ENCODE measurements at regions not wholly inside any gene's neighbourhood (a gene's known extent, or its start where the extent isn't known, plus 50 kb on each side); places are given as distances from the start of the nearest gene placed in this dataset.

DNA sequence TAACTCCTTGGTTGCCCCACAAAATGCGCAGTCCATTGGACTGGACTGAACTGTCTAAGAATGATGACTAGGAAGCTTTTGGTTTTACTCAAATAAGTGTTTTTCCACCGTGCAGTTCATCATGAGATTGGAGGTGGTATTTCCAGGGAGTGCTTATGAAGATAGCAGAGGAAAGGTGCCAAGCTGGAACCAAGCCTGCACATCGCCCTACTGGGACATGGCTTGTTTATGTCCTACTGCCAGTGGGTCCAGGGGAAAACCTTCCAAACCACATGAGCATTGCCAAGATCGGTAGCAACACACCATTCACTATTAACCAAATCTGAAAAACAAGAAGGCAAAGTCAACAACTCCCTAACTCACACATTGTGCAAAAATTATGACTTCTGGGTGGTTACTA lies 54.7 kb upstream of the DSCAM start:
- DNase-seq (ENCODE audit: low read depth, low spot score) = no peak

DNA sequence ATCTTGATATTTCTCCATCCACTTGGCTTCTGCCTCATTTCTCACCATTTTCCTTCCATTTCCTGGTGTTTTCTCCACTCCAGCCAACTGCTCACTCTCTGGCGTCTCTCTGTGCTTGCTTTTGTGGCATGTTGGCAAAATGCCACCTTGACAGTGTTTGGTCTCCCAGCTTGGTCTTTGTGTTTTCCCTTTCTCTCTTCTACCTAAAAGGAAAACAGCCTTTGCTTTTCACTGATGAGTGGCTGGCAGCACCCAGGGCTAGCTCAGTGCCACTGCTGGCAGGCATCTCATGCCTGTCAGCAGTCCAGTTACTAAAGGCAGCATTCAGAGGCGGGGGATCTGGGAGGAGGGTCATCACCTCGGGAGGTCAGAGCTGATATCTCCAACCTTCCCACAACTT lies 55.3 kb upstream of the DSCAM start:
- DNase-seq (ENCODE audit: low read depth, low spot score) = no peak

DNA sequence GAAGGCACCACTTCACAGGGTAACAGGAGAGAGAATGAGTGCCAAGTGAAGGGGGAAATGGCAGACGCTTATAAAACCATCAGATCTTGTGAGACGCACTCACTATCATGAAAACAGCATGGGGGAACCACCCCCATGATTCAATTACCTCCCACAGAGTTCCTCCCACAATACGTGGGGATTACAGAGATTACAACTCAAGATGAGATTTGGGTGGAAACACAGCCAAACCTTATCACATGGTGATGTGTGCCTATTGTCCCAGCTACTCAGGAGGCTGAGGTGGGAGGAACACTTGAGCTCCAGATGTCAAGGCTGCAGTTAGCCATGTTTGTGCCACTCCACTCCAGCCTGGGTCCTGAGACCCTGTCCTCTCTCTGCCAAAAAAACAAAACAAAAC lies 56.0 kb upstream of the DSCAM start:
- DNase-seq (ENCODE audit: low read depth, low spot score) = no peak

DNA sequence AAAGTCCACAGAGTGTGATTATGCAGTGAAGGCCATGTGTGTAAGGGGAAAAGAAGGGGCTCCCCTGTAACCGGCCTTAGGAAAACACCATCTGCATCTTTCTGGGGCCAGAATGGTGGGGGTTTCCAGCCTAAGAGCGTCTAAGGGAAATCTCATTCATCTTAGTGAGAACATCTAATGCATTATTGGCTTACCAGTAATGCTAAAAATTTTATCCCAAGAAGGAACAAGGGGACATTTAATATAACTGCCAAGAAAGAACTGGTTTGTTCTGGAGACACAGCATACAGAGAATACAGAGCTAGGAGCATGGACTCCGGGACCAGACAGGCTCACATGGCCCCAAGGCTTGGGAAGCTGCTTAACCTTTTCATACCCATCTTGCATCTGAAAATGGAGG lies 58.3 kb upstream of the DSCAM start:
- no peak for DNase-seq (ENCODE audit: low read depth, low spot score)

DNA sequence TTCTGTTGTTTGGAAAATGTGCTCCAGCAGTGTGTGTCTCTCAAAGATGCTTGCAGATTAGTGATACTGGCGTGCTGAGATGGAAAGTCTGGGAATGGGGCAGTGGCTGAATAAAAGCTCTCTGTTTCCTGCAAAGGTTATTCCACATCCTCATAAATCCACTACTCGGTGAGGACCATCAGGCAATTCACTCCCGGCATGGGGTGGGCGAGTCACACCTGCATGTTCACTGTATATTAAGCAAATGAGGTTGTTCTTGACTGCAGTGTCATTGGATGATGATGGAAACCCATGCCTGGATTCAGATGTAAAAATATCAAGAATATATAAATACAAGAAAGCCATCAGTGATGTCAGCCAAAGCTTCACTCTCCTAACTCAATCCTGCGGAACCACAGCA lies 65.4 kb upstream of the DSCAM start:
- DNase-seq (ENCODE audit: low read depth, low spot score) = no peak

DNA sequence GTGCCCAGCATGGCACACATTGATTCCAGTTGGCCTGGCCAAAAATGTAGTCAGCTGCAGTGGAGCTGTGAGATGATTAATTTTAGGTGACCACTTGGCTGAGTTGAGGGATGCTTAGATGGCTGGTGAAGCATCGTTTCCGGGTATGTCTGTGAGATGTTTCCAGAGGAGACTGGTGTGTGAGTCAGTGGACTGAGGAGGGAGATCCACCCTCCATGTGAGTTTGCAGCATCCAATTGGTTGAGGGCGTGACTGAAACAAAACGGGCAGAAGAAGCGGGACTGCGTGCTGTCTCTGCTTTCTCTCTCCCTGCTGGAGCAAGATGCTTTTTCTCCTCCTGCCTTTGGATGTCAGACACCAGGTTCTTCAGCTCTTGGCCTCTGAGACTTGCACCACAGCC lies 68.2 kb upstream of the DSCAM start:
- DNase-seq (ENCODE audit: low read depth, low spot score) = no peak

DNA sequence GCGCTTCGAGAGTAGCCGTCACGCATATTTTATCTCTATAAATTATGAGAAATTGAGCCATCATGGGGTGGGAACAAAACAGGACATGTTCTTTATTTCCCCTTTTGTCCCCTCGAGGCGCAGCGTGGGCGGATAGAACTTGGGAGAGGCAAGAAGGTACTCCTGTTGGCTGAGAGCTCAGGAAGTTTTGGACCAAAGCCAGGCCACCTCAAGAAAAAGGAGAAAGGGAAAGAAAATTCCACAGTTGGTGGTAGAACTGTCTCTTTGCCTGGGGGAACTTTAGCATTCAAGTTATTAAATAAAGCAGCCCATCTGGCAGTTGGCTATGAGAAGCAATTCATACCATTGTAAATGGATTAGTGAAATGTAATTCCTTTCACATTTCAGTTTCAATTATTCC lies 76.4 kb upstream of the DSCAM start:
- no peak for DNase-seq (ENCODE audit: low read depth, low spot score)

DNA sequence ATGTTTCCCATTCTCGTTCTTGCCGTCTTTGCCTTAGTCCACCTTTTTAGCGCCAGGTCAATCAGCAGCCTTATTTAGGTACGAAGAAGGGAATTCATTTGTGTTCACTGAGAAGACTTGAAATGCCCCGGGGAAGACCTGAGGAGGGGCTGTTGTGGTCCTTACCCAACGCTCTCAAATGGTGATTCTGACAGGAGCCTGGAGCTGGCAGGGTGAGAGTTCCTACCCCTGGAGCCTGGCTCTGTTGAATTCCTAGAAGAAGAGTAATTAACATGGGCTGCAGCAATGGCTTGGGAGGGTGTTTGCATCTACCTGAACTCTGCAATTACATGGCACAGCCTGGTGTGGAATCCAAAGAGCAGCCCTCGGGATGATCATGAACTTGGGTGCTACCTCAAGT lies 76.9 kb upstream of the DSCAM start:
- no peak for DNase-seq (ENCODE audit: low read depth, low spot score)

DNA sequence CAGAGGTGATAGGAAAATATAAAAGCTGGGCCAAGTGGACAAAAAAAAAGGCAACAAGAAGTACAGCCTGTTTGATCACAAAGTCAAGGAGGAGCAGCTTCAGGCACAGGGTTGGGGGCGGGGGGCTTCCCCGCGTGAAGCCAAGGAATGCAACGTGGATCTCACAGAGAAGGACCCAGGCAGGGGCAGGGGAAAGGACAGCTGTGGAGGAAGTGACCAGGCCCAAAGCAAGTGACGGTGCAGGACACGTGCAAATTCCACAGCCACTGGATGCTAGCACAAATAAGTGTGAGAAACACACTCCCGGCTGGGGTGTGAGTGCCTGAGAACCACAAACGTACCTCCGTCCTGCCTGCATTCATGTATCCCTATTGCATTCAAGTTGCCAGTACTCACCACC lies 77.7 kb upstream of the DSCAM start:
- no peak for DNase-seq (ENCODE audit: low read depth, low spot score)

DNA sequence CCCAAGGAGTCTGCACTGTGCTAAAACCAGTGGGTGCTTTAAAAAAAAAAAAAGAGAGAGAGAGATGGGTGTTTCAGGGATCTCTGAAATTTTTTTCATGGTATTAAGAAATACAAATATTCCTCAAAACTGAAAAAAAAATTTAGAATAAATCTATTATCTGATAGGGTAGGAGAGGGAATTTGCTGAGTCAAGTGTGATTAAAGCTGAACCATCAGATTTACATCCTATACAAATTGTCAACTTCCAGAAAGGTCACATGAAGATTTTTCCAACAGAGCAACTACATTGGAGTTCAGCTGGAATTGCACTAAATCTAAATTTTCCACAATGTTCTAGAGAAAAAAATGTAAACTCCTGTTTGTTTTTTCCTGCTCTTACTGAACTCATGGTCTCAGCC lies 79.3 kb upstream of the DSCAM start:
- no peak for DNase-seq (ENCODE audit: low read depth, low spot score)

DNA sequence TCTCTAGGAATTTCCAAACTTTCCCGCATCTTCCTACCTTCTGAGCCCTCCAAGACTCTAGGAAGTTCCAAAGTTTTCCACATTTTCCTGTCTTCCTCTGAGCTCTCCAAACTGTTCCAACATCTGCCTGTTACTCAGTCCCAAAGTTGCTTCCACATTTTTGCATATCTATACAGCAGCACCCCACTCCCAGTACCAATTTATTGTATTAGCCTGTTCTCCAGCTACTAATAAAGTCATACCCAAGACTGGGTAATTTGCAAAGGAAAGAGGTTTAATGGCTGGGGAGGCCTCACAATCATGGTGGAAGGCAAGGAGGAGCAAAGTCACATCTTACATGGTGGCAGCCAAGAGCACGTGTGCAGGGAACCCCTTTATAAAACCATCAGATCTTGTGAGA lies 82.9 kb upstream of the DSCAM start:
- no peak for DNase-seq (ENCODE audit: low read depth, low spot score)

DNA sequence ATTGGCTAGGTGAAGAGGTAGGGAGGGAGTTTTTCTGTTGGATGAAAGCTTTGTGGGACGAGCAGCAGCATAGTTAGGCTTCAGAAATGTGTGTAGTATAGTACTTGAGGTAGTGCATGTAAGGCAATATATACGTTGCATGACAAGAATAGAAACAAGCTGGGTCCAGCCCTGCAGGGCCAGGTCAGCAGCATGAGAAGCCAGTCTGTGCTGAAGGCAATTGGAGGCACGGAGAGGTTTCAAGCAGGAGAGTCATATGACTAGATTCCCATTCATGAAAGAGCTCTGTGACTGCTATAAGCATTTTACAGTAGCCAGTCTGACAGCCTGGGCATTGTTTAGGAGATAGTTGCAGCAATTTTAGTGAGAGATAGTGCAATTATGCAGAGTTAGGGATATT lies 84.2 kb upstream of the DSCAM start:
- no peak for DNase-seq (ENCODE audit: low read depth, low spot score)

DNA sequence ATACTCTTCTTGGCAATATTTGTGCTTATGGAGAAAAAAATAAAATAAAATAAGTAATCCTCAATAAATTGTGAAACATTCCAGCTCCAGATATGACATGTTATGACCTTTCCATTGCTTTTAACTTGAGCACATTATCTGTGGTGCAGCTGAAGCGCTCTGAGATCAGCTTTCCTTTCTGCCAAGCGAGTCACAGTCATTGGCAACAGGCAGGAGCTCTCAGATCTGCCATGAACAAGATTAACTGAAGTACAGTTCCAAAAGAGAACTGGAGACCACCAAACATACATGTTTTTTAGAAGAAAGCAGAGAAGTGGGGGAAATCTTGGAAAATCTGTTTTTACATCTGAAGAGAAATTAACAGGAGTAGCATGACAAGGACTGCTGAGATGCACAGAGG lies 89.2 kb upstream of the DSCAM start:
- no peak for DNase-seq (ENCODE audit: low read depth, low spot score)

DNA sequence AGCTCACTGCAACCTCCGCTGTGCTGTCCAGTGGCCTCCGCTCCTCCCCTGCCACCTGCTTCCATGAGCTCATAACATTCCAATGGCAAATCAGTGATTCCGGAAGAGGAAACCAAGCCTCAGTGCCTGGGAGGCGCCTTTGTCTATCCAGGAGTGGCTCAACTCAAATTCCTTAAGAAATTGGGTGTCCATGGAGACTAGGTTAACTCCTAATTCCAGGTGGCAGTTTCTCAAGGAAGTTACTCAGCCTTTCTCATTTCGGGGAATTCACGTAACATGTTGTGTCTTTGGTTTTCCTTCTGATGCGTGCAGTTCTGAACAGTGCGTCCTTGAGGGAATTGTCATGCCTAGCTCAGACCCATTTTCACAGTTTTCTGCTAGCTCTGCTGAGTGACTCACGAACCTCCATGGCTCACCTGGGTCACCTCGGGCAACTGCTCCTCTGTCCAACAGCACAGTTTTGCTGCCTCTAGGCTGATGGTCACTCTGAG lies 89.9 kb upstream of the DSCAM start:
- DNase-seq (ENCODE audit: low read depth, low spot score) = no peak

DNA sequence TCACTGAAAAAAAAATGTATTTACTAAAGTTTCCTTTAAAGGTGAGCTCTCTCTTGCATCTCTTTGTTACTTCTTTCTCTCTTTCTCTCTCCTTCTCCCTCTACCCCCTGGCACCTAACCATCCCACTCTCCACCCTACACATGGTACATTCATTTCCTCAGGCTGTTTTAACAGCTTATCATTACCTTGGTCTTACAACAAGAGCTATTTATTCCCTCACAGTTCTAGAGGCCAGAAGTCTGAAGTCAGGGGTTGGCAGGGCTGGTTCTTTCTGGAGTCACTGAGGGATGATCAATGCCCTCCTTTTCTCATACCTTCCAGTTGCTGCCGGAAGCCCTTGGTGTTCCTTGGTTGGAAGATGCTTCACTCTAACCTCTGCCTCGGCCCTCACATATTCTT lies 91.1 kb upstream of the DSCAM start:
- DNase-seq (ENCODE audit: low read depth, low spot score) = no peak

DNA sequence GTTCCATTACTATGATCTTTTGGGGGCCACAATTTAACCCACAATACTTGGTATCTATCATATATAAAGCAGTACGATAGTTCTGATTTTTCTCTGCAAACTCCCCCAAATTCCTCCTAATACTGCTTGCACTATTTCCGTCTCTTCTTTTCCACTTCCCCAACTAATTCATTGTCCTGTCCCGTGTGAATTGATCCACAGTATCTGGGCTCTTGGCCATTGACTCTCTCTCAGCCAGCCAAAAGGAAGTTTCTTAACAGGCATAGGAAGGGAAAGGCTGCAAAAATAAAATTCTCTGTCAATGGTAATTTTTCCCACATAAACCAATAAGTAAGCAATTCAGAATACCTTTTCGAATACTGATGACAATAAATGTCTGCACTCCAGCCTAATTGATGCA lies 91.7 kb upstream of the DSCAM start:
- DNase-seq (ENCODE audit: low read depth, low spot score) = no peak

DNA sequence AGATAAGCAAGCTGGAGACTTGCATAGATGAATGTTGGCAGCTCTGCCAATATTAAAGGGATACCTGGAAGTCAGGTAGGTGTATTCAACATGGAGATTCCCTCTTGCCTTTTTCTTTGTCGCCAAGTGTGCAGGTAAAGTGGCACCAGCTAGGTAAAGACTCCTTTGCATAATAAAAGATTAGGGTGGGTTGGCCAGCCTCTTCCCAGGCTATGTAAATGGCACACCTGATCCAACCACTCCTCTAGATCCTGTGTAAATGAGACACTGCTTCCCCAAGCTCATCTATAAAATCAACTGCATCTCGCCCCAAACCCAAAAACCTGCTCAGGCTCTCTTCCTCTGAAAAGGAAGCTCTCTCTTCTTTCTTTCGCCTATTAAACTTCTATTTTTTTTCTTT lies 100.8 kb upstream of the DSCAM start:
- no peak for DNase-seq (ENCODE audit: low read depth, low spot score)

DNA sequence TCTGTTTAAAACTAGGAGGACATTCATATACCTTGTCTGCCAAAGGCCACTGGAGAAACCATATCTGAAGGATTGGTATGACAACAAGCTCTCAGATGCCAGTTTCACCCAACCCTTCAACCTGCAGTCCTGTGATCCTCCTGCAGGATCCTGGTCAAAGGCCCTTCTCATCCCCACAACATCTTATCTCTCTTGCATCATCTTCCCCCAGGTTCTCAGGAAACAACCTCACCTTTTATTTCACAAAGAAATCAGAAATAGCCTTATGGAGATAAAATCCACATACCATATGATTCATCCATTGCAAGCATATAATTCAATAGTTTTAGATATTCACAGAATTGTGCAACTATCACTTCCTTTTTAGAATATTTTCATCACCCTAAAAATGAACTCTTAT lies 104.0 kb upstream of the DSCAM start:
- no peak for DNase-seq (ENCODE audit: low read depth, low spot score)

DNA sequence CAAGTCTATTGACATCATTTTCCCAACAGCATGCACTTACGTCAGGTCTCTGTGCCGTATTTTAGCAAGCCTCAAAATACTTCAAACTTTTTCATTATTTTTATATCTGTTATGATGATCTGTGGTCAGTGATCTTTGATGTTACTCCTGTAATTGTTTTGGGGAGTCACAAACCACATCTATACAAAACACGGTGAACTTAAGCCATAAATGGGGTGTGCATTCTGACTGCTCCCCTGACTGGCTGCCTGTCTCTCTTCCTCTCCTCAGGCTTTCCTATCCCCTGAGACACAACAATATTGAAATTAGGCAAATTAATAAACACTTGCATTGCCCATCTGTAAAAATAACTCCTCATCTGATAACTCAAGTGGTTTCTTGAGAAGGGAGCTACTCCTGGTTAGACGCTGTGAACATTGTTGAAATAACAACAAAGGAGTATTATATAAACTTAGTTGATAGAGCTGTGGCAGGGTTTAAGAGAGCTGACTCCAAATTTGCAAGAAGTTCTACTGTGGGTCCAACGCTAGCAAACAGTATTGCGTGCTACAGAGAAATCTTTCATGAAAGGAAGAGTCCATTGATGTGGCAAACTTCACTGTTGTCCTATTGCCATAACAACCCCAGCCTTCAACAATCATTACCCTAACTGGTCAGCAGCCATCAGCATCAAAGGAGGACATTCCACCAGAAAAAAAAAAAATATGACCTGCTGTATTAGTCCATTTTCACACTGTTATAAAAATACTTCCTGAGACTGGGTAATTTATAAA lies 105.8 kb upstream of the DSCAM start:
- no peak for DNase-seq (ENCODE audit: low read depth, low spot score)

DNA sequence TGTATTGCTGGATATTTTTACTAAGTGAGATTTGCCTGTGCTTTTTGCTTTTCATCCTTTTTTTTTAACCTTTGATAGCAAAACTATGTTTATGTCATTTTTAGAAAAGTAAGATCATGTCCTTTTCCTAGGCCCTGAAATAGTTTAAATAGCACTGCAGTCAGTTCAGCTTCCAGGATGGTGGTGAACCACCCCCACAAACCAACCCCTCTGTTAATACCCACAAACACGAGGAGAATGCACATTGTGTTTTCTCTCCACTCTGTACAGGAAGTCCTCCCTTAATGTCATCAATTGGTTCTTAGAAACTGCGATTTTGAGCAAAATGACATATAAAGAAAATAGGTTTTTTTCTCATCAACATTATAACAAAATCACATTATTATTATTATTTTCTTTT lies 117.7 kb upstream of the DSCAM start:
- no peak for DNase-seq (ENCODE audit: low read depth, low spot score)

DNA sequence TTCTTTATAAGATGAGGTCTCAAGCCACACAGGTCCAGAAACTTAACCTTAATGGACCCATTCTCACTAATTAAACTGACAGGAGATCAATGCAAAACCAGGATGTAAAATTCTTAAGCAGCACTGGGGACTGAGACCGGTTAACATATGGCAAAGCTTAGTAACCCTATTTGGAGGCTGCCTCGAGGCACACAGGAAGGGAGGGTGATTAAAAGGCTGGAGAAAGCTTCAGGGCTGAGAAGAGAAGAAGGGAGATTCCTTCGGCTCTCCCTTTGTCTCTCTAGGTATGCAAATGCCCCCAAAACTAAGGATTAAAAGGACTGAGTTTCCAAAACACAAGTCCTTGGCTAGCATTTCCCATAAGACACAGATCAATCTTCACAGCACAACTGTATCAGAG lies 120.8 kb upstream of the DSCAM start:
- no peak for DNase-seq (ENCODE audit: low read depth, low spot score)

DNA sequence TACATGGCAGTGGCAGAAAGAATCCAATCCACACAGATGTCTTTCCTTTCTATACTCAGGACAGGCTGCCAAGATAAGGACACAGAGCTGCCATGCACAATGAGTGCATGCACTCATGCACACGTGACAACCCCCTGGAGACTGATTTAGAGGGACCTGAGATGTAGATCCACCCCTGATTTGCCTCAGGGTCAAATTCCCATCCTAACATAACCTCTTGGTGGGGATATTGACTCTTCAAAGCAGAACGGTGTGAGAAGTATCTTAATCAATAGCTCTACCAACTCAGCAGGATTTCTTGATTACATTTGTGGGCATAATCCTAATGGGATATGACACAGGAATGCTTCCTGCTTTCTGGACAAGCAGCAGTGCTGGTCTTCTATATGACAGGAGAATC lies 125.2 kb upstream of the DSCAM start:
- DNase-seq (ENCODE audit: low read depth, low spot score) = no peak

DNA sequence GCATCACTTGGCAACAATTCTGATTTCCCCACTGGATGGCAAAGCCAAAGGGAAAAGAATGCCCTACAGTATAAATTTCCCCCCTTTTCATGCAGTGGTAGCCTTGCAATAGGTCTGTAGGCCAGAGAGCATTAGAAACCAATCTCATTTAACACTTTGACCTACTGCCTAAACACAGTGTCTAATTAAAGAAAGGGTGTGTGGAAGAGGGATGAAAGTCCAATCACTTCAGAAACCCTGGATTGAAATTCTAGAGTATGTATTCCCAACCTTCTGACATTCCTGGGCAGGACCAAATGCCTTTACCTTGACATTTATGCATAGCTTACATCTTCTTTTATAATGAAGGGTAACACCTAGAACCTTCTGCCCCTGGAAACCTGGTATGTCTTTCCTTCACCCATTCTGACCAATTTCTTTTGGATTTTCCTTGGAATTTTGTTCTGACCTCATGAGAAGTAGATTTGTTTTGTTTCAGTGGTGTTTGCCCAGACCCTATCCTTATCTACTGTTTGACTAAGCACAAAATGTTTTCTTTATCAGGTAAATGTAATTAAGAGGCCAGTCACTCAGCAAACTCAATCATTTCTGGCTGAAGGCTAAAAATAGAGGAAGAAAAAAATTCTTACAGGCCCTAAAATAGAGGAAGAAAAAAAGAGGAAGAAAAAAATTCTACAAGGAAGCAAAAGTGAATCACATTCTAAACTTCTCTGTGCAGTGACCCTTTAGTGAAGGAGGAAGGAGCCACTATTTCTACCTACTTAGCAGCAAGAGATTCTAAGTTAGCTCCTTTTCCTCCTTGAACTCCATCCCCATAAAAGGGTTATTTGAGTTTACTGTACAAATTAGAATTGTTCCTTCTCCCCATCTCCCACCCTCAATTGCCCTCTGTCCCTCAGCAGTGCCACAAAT lies 129.5 kb upstream of the DSCAM start:
- no peak for DNase-seq (ENCODE audit: low read depth, low spot score)
